Fibroblast of skin of back (primary cell): ENCODE measurements at regions not wholly inside any gene's neighbourhood (a gene's known extent, or its start where the extent isn't known, plus 50 kb on each side); places are given as distances from the start of the nearest gene placed in this dataset.

Experiments used
- DNase-seq: peaks from one replicate; pipeline ENCODE4 v3.0.0-alpha.2; 2013

DNA sequence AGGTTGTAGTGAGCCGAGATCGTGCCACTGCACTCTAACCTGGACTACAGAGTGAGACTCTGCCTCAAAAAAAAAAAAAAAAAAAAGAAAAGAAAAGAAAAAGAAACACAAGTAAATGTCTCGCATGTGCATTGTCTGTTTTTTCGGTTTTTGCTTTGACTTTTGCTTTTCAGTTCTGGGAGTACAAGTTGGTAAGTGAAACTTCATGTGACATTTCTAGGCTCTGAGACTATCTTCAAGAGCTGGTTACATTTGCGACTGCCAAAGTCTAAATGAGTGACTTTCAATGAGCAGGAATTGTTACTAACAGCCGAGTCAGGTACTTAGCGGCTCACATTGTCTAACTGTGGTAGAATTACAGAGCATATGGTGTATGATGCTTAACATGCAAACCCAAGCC, 107.0 kb upstream of the CELF2 start:
- no peak for DNase-seq

DNA sequence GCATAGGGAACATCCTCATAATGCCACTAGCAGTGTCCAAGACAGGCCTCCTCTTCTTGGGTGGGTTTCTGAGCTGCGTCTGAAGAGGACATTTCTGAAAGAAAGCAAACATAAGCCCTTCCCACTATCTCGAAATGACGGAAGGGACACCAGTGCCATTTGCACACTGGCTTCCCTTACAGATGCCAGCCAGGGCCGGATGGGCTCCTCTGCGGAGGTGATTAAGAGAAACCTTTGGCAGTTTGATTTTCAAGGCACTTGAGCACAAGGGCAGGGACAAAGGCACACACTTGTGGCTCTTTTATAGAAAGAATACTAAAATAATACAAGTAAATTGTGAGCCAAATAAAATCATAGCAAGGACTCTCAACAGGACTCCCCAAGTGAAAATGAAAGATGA, 106.6 kb upstream of the CELF2 start:
- no peak for DNase-seq

DNA sequence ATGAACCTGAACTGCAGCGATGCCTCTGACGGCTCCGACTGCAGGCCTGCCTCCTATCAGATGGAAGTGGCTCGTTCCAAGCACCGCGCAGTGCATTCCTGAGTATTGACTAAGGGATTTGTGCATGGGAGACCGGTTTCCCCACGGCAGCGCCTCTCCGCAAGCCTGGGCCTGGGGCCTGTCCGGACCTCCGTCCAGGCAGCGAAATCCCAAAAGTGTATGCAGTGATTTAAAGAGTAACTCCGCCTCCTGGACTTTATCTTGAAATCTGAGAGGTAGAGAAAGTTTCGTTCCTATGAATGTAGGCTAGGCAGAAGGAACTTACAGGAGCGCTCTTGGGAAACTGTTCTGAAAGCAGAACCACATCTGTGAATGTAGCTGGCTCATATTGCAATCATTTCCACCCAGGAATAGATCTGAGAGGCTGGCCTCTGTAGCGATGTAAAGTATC, 106.2 kb upstream of the CELF2 start:
- peak; percentile 92 for DNase-seq

DNA sequence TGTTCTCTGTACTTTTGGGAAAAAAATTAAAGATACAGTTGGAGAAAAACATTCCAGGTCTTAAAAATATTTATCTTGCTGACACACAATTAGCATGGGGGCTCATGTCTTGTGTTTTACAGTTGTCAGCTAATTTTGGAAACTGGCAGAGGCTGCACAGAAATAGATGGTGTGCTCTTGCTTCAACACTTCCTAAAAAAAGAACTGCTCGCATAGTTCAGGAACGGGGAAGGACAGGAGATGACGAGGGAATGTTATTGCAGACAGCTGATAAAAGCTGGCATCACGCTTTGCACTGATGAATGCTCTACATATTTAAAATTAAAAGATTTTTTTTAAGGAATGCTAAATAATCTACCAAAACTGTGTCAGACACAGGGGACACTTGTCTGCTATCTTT, 103.5 kb upstream of the CELF2 start:
- peak; percentile 58 for DNase-seq

DNA sequence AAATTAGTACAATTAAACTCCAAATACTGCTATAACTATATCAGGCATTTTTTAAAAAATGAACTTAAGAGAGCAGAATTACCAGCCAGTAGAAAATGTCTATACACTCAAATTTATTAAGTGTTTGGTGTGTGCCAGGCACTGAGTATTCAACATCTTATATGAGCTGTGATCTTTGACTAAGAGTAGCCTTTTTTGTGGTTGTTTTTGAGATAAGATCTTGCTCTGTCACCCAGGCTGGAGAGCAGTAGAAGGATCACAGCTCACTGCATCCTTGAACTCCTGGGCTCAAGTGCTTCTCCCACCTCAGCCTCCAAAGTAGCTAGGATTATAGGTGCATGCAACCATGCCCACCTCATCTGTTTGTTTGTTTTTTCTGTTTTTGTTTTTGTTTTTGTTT, 102.5 kb upstream of the CELF2 start:
- no peak for DNase-seq

DNA sequence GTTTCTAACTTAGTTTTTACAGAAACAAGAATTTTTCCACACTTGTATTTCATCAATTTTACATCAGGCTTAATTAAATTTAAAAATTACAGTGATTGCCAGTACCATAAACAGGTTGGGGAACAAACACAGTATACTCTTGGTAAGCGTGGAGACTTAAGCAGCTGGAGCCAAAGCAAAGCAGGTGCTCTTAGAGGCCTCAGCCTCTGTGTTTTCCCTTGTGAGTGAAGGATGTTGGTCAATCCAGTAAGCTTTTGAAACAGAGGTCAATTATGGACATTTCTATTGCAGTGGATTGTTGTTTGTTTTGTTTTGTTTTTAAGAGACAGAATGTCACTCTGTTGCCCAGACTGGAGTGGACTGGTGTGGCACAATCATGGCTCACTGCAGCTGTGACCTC, 100.6 kb upstream of the CELF2 start:
- DNase-seq = no peak

DNA sequence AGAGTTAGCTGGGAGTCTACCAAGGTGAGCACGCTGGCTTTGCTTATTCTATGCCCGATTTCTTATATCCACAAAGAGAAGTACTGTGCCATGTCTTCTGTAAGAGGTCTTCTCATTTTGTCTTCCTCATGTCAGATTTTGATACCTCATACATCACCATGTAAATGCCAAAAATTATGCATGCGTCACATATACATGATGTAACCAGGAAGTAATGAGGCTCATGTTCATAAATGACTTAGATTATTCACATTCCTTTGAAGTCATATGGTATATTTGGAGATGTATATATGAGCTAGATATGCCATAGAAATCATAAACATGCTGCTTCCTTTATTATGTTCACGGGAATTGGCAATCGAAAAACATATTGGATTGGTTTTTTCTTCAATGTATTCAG, 97.7 kb upstream of the CELF2 start:
- peak; percentile 66 for DNase-seq

DNA sequence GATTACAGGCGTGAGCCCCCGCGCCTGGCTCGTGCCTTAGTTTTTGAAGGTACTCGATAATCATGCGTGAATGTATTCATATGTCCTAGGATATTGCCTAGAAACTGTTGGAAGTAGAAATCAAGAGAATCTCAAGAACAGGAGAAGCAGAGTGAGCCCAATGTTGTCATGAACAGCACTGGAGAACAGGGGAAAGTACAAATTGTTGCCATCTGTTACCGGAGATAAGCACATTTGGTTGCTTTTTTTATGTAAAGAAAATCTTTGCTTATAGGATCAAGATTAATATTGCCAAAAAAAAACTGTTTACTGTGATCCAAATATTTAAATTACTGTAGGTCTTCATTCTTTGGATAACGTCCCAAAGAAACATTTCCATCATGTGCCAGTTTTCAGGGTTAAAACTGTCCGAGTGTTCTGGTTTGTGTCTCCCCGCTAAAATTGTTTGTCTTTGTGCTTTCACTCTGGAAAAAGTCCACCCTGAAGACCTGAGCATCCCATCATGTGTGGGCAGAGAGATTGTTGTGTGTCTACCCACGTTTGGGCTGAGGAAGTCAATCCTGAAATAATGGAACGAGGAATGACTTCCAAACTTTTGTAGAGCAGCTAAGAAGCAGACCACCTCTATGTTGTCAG, 95.7 kb upstream of the CELF2 start:
- no peak for DNase-seq

DNA sequence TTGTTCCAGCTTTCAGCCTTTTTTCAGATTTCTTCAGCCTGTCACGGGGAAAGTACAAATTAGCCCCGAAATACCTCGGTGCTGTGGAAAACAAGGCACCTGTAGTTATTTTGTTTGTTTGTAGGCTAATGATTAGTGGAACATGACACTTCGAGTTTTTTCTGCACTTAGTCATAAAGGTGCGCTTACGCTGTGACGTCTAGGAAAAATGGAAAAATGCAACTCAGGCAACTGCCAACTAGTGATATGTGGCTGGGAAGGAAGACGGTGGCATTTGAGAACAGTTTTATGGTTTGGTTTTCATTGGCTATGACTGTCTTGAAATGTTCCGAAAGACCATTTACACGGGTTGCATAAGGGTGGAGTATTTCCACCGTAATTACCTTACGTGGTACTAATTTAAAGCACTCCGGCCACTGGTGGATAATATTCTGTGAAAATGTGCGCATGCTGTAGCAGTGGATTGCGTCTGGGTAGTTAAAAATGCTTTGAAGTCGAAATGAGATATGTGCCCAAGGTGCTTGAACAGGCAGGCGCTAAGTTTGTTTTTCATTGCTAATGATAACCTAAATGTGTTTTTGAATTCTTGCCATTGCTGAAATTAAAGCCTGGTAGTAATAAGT, 94.5 kb upstream of the CELF2 start:
- DNase-seq = no peak

DNA sequence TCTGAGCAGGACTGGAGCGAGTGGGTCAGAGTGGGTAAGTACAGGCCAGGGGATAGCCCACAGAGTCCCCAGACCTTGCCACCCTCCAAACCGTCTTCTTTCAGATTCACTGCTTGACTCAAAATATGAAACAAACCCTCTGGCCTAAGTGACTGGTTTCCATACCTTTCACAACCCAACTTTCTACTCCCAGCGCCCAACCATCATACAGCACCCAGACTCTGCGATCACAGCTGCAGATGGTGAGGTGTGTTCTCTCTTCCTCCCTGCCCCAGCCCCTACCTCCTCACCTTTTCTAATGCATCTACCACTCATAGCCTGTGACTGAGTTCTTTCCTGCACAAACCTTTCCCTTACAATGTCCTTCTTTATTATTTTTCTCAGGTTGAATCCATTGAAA, 92.0 kb upstream of the CELF2 start:
- DNase-seq = no peak

DNA sequence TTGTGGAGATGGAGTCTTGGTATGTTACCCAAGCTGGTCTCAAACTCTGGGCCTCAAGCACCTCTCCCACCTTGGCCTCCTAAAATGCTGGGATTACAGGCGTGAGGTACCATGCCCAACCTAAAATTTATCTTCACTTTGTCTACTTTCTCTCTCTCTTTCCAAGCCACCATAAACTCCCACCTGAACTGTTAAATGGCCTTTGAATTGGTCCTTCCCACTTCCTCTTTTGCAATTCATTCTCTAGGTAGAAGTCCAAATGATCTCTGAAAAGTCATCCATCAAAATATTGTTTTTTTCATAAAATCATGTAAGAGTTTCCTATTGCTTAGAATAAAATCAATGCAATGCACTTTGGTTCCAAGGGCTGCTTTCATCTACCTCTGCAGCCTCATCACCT, 90.1 kb upstream of the CELF2 start:
- DNase-seq = no peak

DNA sequence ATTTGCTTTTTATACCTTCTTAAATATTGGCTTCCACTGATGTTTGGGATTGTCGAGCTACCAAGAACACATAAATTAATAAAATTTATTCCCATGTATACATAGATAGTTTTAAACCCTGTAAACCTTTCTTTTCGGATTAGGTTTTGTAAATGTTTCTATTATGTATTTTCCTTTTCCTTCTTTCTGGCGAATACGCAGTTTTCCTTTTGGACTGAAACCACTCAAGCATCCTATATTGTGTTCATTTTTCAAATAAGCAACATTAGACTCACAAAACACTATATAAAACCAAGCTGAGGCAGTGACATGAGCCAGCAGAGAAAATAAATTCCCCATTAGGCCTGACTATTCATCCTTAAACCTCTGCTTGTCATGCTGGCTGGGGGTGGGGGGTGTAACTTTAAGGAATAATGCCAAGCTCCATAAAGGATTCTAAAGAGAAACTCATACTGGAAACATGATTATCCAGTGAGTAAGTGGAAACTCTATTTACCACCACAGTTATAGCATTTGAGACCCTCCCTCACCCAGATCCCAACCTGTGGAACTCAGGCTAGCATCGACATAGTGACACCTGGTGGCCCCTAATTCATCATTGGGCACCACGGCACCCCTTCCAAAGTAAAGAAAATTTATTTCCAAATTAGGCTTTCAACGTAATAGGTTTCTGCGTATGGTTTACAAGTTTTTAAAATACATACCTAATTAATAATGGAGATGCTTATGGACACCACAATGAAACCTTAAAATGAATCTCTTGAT, 86.5 kb upstream of the CELF2 start:
- DNase-seq = no peak

DNA sequence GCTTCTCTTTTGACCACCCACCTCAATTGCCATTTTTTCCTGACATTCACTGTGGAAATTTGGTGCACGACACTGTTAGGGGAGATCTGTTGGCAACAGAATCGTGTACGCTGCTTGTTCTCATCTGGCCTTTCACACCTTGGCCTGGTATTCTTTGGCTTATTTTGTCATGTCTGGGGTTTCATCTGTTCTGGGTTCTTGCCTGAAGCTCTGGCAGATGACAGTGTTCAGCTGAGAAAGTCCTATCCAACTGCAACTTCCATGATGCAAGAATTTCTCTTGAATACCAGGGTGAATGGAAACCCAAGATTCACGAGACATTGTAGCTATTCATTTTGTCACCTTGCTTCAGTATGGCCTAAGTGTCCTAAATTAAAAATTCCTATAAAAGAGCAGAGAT, 82.6 kb upstream of the CELF2 start:
- DNase-seq = no peak

DNA sequence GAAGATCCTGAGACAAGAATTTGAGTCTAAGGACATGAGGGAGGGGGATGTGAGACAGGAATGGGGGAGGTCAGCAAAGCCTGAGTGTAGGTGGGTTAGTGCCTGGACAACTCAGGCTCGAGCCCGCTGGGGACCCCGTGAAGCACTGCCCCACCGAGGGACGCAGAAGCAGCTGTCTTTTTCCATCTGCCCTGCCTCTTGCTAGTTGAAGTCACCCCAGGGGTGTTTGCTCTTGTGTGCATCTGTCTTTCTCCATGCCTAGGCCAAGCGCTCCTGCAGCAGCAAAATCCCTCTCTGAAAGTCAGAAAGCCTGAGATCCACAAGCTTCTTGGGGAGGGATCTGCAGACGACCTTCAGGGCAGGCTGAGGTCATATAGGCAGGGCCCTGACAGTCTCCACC, 79.0 kb upstream of the CELF2 start:
- DNase-seq = no peak

DNA sequence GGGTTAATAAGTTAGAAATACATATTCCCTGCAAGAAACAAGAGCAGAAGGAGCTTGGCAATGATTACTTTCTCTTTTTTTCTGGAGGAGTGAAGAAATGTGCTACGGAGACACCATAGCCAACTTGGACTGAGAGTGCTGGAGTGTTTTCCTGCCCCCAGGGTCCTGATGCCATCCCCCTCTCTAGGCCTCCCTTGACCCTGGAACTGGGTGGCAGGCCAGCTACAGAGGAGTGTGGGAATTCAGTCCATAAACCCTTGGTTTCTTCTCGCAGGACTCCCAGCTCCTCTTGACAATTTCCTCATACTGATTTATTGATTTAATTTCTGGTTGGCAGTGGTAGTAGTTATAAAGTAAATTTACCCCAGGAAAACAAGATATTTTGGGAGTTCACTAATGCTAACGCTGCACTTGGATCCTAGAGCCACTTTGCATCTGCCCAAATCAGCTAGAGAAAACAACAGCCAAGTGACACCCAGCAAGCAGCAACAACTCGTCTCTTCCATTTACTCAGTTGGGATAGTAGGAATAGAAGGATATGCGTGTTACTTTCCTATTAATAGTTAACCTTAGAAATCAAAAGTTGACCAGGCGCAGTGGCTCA, 76.4 kb upstream of the CELF2 start:
- no peak for DNase-seq

DNA sequence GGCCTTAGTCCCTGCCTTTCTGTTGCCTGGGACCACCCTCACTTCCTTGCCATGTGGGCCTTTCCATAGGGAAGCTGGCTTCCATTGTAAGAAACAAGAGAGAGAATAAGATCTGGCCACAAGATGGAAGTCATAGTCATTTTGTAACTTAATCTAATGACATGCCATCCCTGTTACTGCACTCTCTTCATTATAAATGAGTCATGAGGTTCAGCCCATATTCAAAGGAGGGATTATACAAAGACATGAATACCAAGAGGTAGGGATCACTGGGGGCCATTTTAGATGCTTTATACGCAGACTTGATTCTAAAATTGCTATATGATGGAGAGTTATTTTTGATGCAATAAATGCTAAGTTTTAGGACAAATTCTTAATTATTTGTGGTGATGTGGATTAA, 75.2 kb upstream of the CELF2 start:
- peak; percentile 52 for DNase-seq

DNA sequence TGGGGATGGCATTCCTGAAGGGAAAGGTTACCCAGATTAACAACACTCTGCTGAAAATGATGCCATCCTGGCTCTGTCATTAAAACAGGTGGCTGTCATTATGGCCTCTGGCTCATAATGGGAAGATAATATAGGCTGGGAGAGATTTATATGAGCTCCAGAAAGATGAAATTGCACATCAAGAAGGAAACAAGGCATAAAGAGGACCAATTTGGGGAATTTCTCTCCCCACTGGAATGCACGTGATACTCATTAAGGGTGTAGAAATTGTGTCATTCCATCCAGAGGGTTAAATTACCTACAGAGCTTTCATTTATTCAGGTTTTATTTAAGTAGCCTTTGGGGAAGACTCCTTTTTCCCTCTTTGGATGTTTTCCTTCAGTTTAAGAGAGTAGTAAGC, 71.6 kb upstream of the CELF2 start:
- DNase-seq = no peak

DNA sequence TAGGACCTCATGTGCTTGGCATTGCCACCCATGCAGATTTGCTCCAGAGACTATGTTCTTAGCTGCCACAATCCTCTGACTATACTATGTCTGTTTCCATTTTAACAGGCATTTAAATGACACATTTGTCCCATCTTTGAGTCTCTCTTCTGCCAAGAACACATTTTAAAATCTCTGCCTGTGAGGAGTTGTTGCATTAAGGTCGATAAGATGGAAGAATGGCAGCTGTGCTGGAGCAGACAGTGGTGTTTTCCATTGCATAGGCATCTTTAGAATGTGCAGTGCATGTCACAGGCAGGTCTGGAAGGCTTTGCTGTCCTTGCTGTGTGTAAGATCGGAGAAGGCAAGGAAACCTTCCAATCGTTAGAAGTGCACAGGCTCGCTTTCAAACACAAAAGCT, 70.9 kb upstream of the CELF2 start:
- no peak for DNase-seq

DNA sequence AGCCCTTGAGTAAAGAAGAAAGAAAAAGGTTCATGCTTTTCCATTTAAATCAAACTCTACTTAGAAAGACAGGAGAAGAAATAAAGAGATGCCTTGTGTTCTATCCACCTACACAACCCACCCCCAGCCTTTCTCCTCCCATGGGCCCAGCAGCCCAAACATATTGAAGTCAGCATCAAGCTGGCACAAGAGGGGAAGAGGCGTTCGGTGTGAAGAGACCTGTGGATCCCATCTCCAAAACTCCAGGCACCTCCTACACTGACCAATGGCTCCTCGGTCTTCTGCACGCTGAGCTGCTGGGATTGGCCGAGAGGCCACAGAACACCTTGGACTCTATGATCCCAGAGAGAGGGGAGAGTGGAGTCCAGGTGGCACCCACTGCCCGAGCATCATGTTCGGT, 66.0 kb upstream of the CELF2 start:
- no peak for DNase-seq

DNA sequence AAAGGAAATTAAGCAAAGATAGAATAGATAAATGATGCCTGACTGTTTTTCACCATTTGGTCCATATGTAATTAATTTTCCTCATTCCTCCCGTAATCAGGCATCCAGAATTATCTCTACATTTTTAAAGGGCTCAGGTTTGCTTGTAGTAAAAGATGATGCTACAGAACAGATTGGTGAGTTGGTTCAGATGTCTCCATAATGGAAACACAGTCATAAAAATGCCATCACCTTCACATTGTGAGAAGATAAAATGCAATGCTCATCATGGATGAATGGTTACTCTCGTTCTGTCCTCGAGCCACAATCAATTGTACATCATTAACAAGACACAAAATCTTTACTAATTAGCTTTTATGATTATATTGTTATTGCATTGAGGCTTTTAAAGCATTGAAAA, 64.9 kb upstream of the CELF2 start:
- DNase-seq = no peak

DNA sequence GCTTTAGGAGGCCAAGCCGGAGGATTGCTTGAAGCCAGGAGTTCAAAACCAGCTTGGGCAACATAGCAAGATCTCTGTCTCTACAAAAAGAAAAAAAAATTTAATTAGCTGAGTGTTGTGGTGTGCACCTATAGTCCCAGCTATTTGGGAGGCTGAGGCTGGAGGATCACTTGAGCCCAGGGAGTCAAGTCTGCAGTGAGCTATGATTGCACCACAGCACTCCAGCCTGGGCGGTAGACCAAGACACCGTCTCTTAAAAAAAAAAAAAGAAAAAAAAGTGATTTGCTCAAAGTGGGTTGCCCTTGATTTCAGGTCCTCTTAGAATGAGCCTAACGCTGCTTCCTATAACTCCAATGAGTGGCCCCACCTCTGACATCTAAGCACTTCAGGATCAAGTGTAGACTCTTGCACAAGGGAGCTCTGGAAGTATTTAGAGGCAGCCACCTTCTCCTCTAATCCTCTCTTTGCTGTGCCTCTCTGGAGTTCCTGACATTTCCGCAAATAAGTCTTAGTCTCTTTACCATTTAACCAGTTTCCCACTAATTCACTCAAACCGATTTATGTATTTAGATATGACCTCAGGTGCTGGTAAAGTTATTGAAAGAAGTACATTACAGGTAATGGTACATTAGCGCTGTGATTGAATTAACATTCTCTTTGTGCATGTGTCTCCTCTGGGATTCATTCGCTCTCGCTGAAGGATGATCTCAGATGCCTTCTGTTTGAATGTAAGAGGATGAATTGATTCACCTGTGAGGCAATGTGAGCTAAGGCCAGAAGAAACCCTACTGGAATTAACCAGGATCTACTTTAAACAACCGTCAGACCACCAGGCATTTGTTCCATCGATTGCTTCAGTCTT, 60.8 kb upstream of the CELF2 start:
- DNase-seq = no peak

DNA sequence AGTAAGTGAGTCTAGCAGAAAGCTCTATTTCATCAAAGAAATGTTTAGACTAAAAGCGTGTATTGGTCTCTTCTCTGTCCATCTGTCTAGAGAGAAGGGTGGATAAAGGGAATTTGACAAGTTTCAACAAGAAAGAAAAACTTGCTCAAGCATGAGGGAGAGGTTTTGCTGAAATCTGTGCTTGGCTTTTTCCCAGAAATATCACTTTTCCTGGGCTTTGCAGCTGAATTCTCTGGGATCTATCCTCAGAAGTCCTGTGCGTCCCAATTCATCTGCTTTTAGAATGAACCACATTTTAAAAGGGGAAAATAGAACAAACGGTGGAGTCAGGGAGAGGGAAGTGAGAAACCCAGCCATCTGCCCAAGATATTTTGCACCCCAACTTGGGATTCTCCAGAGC, 59.6 kb upstream of the CELF2 start:
- DNase-seq = no peak

DNA sequence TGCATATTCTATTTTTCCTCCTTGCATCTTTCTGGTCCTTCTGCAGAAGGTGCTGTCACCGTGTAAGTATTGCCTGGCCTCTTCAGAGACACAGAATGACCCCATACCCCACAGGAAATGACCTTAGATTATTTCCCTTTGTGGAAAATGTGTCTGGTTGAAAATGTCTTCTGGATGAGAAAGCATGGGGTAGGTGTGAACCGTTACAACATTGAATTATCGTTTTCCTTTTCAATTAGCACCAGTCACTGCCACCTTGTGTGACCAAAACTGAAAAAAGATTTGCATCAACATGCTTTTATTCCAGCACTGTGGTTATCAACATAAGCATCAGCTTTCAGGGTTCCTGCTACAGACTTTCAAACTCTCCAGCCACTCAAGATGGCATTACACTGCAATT, 58.0 kb upstream of the CELF2 start:
- DNase-seq = no peak
